ENCODE measurements at regions not wholly inside any gene's neighbourhood (a gene's known extent, or its start where the extent isn't known, plus 50 kb on each side); places are given as distances from the start of the nearest gene placed in this dataset.

GRCh38 chr7:94261067-94261466 lies 133.6 kb upstream of the COL1A2 start:
- Mint-ChIP-seq H3K9me3 (no peaks in the 10 kb centered on the region), H3K27me3 (ENCODE audit: insufficient read depth, low read depth, poor library complexity) (no peaks in the 10 kb centered on the region), H3K4me3 (no peak overlapping the region), H3K27ac (no peak overlapping the region), H3K36me3 (ENCODE audit: low read depth) (no peaks in the 10 kb centered on the region), H3K4me1 (peaks cover 12% of the 10 kb centered on the region)
- Histone ChIP-seq H3K4me3 (no peak overlapping the region), H4K20me1 (replicated peaks; ENCODE audit: insufficient read depth) (no peaks in the 10 kb centered on the region), H2AFZ (0 out of 2 replicates have a peak overlapping the region, but pooled peaks have one; percentile 12), H3K79me2 (replicated peaks; ENCODE audit: insufficient read depth) (no peaks in the 10 kb centered on the region), H3K27ac (ENCODE audit: low read depth) (no peak overlapping the region), H3F3A (replicated peaks; ENCODE audit: low read depth) (no peaks in the 10 kb centered on the region), H3K4me2 (no peak overlapping the region), H3K27me3 (ENCODE audit: insufficient read depth) (no peaks in the 10 kb centered on the region), H3K4me1 (ENCODE audit: insufficient read depth) (peaks cover 10% of the 10 kb centered on the region), H3K9me2 (ENCODE audit: insufficient read depth) (no peaks in the 10 kb centered on the region), H3K36me3 (ENCODE audit: insufficient read depth) (no peaks in the 10 kb centered on the region)
- TF ChIP-seq EZH2phosphoT487 (IDR thresholded peaks at IDR 0.05; ENCODE audit: unreplicated experiment) (no peak), ZNF331 (CRISPR knock-in tag; IDR thresholded peaks at IDR 0.05; ENCODE audit: low read depth) (no peak), ZNF114 (CRISPR knock-in tag; IDR thresholded peaks at IDR 0.05) (no peak), CREB1 (CRISPR knock-in tag; IDR thresholded peaks at IDR 0.05; ENCODE audit: low read depth) (no peak), STAT1 (IDR thresholded peaks at IDR 0.05; ENCODE audit: unreplicated experiment) (no peak), EZH2 (IDR thresholded peaks at IDR 0.05; ENCODE audit: low read depth, unreplicated experiment) (no peak), NANOG (IDR thresholded peaks at IDR 0.05; ENCODE audit: borderline replicate concordance) (no peak), JUNB (IDR thresholded peaks at IDR 0.05; ENCODE audit: unreplicated experiment) (no peak), POLR2AphosphoS5 (IDR thresholded peaks at IDR 0.05; ENCODE audit: low read depth) (no peak)
- TF ChIP-seq, protein P1, sequence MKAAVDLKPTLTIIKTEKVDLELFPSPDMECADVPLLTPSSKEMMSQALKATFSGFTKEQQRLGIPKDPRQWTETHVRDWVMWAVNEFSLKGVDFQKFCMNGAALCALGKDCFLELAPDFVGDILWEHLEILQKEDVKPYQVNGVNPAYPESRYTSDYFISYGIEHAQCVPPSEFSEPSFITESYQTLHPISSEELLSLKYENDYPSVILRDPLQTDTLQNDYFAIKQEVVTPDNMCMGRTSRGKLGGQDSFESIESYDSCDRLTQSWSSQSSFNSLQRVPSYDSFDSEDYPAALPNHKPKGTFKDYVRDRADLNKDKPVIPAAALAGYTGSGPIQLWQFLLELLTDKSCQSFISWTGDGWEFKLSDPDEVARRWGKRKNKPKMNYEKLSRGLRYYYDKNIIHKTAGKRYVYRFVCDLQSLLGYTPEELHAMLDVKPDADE (IDR thresholded peaks at IDR 0.05), result no peak
- TF ChIP-seq, protein P2, sequence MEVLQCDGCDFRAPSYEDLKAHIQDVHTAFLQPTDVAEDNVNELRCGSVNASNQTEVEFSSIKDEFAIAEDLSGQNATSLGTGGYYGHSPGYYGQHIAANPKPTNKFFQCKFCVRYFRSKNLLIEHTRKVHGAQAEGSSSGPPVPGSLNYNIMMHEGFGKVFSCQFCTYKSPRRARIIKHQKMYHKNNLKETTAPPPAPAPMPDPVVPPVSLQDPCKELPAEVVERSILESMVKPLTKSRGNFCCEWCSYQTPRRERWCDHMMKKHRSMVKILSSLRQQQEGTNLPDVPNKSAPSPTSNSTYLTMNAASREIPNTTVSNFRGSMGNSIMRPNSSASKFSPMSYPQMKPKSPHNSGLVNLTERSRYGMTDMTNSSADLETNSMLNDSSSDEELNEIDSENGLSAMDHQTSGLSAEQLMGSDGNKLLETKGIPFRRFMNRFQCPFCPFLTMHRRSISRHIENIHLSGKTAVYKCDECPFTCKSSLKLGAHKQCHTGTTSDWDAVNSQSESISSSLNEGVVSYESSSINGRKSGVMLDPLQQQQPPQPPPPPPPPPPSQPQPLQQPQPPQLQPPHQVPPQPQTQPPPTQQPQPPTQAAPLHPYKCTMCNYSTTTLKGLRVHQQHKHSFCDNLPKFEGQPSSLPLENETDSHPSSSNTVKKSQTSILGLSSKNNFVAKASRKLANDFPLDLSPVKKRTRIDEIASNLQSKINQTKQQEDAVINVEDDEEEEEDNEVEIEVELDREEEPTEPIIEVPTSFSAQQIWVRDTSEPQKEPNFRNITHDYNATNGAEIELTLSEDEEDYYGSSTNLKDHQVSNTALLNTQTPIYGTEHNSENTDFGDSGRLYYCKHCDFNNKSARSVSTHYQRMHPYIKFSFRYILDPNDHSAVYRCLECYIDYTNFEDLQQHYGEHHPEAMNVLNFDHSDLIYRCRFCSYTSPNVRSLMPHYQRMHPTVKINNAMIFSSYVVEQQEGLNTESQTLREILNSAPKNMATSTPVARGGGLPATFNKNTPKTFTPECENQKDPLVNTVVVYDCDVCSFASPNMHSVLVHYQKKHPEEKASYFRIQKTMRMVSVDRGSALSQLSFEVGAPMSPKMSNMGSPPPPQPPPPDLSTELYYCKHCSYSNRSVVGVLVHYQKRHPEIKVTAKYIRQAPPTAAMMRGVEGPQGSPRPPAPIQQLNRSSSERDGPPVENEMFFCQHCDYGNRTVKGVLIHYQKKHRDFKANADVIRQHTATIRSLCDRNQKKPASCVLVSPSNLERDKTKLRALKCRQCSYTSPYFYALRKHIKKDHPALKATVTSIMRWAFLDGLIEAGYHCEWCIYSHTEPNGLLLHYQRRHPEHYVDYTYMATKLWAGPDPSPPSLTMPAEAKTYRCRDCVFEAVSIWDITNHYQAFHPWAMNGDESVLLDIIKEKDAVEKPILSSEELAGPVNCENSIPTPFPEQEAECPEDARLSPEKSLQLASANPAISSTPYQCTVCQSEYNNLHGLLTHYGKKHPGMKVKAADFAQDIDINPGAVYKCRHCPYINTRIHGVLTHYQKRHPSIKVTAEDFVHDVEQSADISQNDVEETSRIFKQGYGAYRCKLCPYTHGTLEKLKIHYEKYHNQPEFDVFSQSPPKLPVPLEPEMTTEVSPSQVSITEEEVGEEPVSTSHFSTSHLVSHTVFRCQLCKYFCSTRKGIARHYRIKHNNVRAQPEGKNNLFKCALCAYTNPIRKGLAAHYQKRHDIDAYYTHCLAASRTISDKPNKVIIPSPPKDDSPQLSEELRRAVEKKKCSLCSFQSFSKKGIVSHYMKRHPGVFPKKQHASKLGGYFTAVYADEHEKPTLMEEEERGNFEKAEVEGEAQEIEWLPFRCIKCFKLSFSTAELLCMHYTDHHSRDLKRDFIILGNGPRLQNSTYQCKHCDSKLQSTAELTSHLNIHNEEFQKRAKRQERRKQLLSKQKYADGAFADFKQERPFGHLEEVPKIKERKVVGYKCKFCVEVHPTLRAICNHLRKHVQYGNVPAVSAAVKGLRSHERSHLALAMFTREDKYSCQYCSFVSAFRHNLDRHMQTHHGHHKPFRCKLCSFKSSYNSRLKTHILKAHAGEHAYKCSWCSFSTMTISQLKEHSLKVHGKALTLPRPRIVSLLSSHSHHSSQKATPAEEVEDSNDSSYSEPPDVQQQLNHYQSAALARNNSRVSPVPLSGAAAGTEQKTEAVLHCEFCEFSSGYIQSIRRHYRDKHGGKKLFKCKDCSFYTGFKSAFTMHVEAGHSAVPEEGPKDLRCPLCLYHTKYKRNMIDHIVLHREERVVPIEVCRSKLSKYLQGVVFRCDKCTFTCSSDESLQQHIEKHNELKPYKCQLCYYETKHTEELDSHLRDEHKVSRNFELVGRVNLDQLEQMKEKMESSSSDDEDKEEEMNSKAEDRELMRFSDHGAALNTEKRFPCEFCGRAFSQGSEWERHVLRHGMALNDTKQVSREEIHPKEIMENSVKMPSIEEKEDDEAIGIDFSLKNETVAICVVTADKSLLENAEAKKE (CRISPR knock-in tag; IDR thresholded peaks at IDR 0.05), result no peak
- TF ChIP-seq, protein P3, sequence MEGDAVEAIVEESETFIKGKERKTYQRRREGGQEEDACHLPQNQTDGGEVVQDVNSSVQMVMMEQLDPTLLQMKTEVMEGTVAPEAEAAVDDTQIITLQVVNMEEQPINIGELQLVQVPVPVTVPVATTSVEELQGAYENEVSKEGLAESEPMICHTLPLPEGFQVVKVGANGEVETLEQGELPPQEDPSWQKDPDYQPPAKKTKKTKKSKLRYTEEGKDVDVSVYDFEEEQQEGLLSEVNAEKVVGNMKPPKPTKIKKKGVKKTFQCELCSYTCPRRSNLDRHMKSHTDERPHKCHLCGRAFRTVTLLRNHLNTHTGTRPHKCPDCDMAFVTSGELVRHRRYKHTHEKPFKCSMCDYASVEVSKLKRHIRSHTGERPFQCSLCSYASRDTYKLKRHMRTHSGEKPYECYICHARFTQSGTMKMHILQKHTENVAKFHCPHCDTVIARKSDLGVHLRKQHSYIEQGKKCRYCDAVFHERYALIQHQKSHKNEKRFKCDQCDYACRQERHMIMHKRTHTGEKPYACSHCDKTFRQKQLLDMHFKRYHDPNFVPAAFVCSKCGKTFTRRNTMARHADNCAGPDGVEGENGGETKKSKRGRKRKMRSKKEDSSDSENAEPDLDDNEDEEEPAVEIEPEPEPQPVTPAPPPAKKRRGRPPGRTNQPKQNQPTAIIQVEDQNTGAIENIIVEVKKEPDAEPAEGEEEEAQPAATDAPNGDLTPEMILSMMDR (conservative IDR thresholded peaks at IDR 0.05; ENCODE audit: low read depth in 2 of 2), result no peak
- TF ChIP-seq, protein P4, sequence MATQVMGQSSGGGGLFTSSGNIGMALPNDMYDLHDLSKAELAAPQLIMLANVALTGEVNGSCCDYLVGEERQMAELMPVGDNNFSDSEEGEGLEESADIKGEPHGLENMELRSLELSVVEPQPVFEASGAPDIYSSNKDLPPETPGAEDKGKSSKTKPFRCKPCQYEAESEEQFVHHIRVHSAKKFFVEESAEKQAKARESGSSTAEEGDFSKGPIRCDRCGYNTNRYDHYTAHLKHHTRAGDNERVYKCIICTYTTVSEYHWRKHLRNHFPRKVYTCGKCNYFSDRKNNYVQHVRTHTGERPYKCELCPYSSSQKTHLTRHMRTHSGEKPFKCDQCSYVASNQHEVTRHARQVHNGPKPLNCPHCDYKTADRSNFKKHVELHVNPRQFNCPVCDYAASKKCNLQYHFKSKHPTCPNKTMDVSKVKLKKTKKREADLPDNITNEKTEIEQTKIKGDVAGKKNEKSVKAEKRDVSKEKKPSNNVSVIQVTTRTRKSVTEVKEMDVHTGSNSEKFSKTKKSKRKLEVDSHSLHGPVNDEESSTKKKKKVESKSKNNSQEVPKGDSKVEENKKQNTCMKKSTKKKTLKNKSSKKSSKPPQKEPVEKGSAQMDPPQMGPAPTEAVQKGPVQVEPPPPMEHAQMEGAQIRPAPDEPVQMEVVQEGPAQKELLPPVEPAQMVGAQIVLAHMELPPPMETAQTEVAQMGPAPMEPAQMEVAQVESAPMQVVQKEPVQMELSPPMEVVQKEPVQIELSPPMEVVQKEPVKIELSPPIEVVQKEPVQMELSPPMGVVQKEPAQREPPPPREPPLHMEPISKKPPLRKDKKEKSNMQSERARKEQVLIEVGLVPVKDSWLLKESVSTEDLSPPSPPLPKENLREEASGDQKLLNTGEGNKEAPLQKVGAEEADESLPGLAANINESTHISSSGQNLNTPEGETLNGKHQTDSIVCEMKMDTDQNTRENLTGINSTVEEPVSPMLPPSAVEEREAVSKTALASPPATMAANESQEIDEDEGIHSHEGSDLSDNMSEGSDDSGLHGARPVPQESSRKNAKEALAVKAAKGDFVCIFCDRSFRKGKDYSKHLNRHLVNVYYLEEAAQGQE (IDR thresholded peaks at IDR 0.05; ENCODE audit: unreplicated experiment), result no peak
- ATAC-seq (no peak), DNase-seq (ENCODE audit: low spot score) (no peak)
